GM13976 (cell line): ENCODE measurements at regions not wholly inside any gene's neighbourhood (a gene's known extent, or its start where the extent isn't known, plus 50 kb on each side); places are given as distances from the start of the nearest gene placed in this dataset.

ENCODE experiments used
- DNase-seq: peaks from one replicate; pipeline ENCODE4 v3.0.0; 2012; ENCODE audit warnings: low spot score
- in situ Hi-C: fragments of 300-500 bp; cut with MboI; formaldehyde crosslinking; loops from one replicate; pipeline ENCODE4 v1.12.0; 2022; ENCODE audit warnings: low sequenced_read_pairs, mixed read lengths, inconsistent platforms; ENCODE audit not compliant: unreplicated experiment
- TF ChIP-seq, protein P1 (sequence below): IDR thresholded peaks from 2 replicates; pipeline ENCODE4 v1.5.1; 2012; ENCODE audit warnings: borderline replicate concordance, mild to moderate bottlenecking; ENCODE audit not compliant: insufficient read depth; ENCODE audit errors: extremely low read depth, missing control alignments, control extremely low read depth

DNA sequence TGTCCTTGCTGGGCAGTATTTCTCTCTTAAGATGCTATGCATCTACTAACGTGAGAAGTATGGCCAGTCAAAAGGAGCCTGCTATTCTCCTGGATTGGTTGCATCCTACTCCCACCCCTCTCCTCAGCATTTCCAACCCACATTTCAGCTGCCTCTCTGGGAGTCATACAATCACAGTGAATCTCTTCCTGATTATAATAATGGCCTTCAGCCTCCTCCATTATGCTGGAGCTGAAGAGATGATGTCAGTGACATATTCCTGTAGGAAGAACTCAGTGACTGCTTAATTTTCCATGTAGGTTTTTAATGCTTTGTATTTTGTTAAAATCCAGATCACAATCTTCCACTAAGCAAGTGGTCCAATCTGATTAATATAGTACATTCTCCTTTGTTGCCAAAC lies 82.7 kb upstream of the SUCLG2 start:
- in situ Hi-C loops, result no loop called here
- TF ChIP-seq, protein P1, sequence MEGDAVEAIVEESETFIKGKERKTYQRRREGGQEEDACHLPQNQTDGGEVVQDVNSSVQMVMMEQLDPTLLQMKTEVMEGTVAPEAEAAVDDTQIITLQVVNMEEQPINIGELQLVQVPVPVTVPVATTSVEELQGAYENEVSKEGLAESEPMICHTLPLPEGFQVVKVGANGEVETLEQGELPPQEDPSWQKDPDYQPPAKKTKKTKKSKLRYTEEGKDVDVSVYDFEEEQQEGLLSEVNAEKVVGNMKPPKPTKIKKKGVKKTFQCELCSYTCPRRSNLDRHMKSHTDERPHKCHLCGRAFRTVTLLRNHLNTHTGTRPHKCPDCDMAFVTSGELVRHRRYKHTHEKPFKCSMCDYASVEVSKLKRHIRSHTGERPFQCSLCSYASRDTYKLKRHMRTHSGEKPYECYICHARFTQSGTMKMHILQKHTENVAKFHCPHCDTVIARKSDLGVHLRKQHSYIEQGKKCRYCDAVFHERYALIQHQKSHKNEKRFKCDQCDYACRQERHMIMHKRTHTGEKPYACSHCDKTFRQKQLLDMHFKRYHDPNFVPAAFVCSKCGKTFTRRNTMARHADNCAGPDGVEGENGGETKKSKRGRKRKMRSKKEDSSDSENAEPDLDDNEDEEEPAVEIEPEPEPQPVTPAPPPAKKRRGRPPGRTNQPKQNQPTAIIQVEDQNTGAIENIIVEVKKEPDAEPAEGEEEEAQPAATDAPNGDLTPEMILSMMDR, result no peak
- no peak for DNase-seq

DNA sequence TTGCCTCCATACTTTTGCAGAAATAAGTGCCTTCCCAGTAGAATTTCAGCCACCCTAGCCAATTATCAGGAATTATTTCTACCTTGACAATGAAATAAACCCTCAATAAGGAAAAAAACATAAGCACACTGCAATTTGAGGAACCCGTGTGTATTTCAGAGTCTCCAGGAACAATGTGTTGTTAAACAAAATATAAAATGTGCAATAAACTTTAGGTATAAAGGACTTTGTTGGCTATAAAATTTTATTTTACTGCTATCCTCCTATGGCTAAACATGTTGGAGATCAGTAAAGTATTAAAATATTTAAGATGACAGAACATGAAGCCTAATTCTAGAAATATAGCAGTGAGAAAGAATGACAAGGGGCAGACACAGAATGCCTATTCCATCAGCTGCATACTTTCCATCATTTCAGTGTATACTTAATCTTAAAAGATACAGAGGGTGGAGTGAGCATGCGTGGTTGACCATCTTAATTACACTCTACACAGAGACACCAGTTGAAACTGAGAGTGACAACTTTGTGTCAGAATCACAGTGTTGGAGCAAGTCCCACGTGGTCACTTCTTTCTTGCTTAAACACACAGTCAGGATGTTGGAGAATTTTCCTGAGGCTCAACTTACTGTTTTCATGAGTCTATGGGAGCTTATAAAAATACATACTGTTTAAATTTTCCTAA lies 79.0 kb upstream of the SUCLG2 start:
- TF ChIP-seq, protein P1, result no peak
- in situ Hi-C loops, result no loop called here
- no peak for DNase-seq

DNA sequence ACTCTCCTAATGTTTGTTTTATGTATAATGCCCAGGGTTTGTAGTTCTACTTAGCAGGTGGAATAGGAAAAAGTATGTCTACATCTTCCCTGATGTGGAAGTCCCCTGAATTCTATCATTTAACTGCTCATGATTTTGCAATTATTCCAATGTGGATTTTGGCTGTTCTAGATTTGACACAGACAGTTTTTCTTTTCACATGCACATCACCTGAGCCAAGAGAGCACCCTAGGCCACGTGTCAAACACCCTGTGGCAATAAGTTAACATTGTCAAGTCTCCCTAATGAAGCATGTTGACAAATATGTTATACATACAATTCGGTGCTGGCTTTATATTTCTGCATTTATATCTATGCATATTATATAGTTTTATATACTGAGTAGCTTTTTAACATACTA lies 70.0 kb upstream of the SUCLG2 start:
- TF ChIP-seq, protein P1, result no peak
- in situ Hi-C loops, result no loop called here

DNA sequence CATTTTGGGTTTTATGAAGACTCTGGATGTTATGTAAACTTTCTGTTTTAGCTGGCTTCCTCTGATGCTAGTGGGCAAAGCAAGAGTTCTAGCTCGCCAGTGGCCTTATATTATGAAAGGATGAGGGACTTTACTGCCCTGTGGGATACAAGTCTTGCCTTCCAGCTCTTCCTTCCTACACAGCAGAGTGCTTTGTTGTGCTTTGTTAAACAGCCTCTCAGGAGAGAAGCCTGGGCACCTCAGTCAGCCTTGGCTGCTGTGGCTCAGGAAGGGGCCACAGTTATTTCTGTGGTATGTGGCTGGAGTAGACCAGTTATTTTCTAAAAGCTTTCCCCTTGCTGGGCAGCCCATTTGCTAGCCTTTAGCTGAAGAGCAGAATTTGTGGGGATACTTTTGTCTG lies 69.5 kb upstream of the SUCLG2 start:
- DNase-seq, result no peak
- TF ChIP-seq, protein P1, result no peak
- in situ Hi-C loops, result no loop called here

More for the DNA sequence above, 70.0 kb upstream of the SUCLG2 start:
- DNase-seq, result no peak

DNA sequence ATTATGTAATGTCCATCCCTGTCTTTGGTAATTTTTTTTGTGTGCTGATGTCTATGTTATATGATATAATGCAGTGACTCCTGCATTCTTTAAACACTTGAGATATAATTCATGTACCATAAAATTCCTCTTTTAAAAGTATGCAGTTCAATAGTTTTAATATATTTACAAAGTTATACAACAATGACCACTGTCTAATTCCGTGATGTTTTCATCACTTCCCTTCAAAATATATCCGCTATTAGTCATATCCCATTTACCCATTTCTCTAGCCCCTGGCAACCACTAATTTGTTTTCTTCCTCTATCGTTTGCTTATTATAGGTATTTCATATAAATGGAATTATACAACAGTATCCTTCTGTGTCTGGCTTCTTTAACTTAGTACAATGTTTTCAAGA lies 64.9 kb upstream of the SUCLG2 start:
- in situ Hi-C loops, result no loop called here
- TF ChIP-seq, protein P1, result no peak
- DNase-seq, result no peak

DNA sequence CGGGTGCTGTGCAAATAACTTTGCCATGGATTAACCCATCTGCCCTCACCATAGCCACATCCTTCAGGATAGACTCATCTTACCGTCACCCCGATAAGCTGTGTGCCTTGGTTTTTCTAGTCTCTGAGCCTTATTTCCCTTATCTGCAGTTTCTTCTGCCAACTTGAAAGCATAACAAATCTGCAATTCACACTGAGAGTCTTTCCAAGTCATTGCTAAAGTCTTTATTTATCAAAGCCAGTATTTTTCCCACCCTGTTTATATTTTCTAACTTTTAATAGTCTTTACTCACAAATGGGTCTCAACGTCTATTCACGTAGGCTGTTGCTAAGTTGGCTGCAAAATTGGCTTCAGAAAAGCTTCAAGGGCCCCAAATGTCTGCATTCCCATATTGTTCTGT lies 61.6 kb upstream of the SUCLG2 start:
- no peak for DNase-seq
- in situ Hi-C loops, result no loop called here
- TF ChIP-seq, protein P1, result no peak
